Fibroblast of peridontal ligament (primary cell): ENCODE measurements at regions not wholly inside any gene's neighbourhood (a gene's known extent, or its start where the extent isn't known, plus 50 kb on each side); places are given as distances from the start of the nearest gene placed in this dataset.

Source experiments
- DNase-seq: peaks from one replicate; pipeline ENCODE4 v3.0.0-alpha.2; 2010; ENCODE audit errors: extremely low read depth

- no peak for DNase-seq
Observed at GRCh38 chr13:34116651-34117050, 298.7 kb downstream of the RFC3 start.

- no peak for DNase-seq
Observed at GRCh38 chr13:34124666-34125306, 306.8 kb downstream of the RFC3 start.

- no peak for DNase-seq
Observed at GRCh38 chr13:34127523-34127922, 309.6 kb downstream of the RFC3 start.

GRCh38 chr13:34128661-34129060 lies 310.7 kb downstream of the RFC3 start:
- no peak for DNase-seq

GRCh38 chr13:34129436-34129835 lies 311.5 kb downstream of the RFC3 start:
- no peak for DNase-seq

DNA sequence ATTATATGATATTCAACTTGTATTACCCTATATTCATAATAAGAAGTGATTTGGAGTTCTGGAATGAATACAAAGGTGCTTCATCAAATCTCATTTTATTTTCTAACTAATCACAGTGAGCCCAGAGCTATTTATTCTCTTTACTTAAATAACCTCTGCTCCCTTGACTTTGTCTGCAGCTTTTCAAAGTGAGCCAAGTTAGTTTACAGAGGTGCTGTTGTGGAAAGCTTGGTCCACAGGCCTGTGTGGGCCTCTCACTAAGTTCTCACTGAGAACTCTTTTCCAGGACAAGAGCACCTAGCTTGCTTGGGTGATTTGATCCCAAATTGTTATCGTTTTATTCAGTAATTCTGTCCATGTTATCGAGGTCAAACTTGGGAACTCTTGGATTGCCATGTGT lies 319.3 kb downstream of the RFC3 start:
- DNase-seq, result no peak

DNA sequence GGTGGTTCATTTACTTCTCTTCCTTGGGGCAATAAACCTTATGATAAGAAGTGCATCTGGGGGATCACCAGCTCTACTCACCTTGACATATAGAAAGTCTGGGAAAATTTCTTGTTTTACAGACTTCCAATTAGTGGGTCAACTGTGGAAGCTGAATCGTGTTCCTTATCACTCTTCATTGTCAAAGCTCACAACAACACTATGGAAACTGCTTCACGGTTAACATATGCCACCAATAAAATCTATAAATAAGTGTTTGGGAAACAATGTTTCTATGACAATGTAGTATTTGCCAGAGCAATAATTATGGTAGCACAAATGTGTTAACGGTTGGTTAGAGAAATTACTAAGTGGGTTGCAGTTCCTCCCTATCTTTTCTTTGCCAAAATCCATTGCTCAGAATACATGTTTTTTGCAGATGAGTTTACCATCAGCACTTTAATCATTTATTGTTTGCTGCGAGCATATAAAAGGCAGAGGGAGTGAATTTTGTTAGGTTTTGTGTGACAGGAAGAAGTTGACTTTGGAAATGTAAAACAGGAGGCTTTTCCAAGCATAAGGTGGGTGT lies 321.8 kb downstream of the RFC3 start:
- no peak for DNase-seq

- no peak for DNase-seq
Observed at GRCh38 chr13:34143637-34144036, 325.7 kb downstream of the RFC3 start.

DNA sequence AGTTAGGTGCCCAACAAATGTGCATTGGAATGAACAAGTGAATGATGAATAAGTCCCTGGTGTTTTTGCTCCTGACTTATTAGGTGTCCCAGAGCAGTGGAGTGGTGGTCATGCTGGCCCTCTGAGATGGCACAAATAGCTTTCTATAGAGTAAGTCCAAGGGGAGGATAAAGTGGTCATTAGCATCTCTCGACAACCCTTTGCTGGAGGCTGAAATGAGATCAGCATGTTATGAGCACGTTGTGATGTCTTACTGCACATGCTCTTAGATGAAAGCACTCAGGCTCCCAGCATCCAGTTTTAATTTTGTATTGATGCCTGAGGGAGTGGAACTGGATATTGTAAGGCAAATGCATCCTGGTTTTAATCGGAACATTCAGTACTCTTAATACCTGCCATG lies 326.2 kb downstream of the RFC3 start:
- DNase-seq, result no peak

DNA sequence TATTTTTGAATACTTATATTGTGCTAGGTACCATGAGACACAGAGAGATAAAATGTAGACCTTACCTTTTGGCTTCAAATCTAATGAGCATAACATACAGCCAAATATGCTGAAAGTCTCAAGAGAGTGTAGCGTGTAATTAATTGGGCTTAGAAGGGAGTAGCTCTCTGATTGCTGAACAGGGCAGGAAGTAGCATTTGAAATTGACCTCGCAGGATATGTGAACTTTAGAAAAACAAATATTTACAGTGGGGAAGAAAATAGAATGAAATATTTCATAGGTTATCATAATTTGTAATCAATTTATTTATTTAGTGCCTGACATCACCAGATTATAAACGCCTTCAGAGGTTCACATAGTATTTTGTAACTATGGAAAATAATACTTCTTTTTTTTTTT lies 327.1 kb downstream of the RFC3 start:
- DNase-seq, result no peak

DNA sequence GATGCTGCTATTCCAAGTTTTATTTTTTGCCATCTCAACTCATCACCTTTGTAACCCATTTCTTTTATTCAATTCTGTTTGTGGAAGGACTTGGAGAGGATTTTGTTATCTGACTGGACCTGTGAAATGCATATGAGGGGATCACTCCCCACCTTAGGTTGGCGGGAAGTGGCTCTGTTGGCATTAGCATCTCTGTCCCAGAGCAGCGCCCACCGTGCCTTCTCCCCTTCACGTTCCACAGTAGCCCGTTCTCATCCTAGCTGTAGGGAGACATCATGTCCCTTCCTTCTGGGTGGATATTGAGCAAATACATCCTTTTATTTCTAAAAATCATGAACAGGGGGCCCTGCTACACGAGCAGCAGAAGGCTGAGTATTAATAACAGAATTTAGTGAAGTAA lies 330.4 kb downstream of the RFC3 start:
- DNase-seq, result no peak

DNA sequence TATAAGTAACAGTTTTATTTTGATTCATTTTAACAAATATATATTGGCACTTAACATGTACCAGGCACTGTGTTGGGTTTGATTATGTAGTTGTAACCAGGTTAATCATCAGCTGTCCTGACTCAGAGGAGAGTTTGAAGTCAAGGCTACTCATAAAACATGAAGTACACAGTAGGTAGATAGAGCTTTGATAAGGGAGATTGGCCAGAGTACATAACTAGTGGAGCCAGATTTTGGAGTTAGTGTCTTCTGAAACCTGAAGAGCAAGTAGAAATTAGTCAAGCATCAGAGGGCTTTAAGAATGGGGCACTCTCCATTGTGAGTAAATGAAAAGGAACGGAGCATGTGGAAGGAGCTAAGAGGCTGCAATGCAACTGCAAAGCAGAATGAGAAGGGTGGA lies 333.9 kb downstream of the RFC3 start:
- DNase-seq, result no peak

GRCh38 chr13:34152409-34152808 lies 334.5 kb downstream of the RFC3 start:
- DNase-seq, result no peak

DNA sequence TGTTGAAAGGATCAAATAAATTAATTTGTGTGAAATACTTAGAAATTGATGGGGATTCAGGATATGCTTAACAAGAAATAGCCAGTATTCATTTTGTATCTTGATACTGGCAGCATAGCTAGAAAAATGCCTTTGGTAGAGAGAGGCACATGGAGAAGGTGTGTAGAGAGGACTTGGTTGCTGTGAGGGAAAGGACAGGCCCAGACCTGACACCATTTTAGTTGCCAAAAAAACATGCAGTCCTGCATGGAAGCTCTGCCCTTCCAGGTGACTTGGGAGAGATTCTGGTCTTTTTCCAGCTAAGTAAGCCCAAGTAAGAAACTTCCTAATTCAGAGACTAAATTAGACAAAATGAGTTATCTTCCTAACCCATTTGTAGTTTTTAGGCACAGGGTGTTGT lies 335.0 kb downstream of the RFC3 start:
- no peak for DNase-seq

DNA sequence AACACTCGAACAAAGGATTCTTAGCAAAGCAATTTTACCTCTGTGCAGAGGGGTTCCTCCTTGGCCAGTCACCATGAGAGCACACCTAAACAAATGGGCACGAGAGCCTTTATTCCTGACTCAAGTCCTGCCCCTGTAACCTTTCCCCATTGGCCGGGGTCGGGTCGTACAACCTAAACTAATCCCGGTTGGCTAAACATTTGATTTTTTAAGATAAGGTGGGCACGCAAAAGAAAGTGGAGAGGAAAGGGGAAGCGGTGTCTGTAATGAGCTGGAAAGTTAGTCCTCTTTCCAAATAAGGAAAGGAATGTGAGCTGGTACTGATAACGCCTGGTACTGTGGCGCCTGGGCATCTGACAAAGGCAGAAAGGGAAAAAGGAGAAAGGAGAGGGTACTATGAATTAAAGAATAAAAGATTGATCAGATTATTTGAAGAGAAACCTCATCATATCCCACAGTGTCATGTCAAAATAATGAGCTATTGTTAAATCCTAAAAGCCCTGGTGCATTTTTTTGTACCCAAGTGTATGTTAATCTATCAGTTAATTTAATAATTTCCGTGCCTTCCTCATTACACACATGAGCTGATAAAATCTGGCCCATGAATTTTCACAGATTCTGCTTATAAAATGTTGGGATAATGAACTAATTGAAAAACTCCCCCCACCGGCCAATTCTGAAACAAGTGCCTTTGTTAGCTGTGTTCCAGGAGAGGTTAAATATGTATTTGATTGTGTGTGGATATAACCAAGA lies 335.7 kb downstream of the RFC3 start:
- DNase-seq, result no peak

- DNase-seq, result no peak
Observed at GRCh38 chr13:34155931-34156607, 338.1 kb downstream of the RFC3 start.

DNA sequence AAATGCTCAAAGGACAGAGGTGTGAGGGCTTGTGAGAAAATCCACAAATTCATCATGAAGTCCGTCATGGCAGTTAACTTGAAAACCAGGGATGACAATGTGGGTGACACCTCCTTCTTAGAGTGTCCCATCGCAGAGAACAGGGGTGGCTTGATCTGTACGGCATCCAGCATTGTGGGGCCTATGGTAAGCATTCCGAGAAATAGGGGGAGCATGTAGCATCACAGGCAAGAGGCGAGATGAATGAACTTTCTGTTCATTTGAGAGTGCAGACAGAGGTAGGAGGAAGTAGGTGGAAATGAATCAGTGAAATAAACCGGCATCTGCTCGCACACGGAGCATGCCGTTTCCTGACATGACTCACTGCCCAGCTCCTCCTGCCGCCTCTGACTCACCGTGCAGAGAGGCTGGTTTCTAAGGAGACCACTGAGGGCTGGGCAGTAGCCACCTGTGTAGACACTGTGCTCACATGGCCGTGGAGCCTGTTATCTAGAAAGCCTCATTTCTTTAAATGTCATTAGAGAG lies 339.0 kb downstream of the RFC3 start:
- DNase-seq, result peak; percentile 75

DNA sequence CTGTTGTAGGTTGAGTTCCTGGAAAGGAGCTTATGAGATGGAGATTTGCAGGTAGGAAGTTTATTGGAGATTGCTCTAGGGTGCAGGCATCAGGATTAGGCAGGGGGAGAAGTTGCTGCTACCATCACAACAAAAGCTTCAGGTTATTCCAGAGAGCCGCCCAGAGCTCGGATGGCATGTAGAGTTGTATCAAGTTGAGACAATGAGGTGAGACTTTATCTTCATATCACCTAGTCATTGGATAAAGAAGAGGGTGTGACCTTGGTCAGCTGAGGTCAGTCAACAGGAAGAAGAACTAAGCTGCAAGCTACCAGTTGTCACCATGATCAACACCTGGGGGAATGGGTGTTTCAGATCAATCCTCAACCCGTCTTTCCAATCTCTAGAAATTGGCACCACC lies 342.0 kb downstream of the RFC3 start:
- no peak for DNase-seq

- DNase-seq, result peak; percentile 94
Observed at GRCh38 chr13:34161931-34162543, 344.1 kb downstream of the RFC3 start.

GRCh38 chr13:34162544-34162933 lies 344.6 kb downstream of the RFC3 start:
- peak; percentile 79 for DNase-seq

- no peak for DNase-seq
Observed at GRCh38 chr13:34164582-34164981, 346.6 kb downstream of the RFC3 start.

DNA sequence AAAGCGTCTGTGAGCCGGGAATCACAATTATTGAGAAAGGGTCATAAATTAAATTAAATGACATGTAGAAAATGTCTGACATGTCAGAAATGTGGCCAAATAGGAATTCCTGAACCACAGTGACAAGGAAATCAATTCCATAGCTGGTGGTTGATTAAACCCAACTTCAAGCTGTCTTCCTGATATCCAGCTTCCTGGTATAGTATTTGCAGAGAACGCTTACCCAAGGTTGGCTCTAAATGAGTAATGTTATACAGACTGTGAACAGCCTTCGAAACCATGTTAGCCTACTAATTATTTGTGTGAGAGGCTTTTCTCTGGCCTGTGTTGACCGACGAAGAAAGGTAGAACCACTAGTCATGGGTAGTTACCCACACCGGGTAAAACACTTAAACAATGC lies 347.2 kb downstream of the RFC3 start:
- no peak for DNase-seq
